ENCODE measurements at regions not wholly inside any gene's neighbourhood (a gene's known extent, or its start where the extent isn't known, plus 50 kb on each side); places are given as distances from the start of the nearest gene placed in this dataset.

DNA sequence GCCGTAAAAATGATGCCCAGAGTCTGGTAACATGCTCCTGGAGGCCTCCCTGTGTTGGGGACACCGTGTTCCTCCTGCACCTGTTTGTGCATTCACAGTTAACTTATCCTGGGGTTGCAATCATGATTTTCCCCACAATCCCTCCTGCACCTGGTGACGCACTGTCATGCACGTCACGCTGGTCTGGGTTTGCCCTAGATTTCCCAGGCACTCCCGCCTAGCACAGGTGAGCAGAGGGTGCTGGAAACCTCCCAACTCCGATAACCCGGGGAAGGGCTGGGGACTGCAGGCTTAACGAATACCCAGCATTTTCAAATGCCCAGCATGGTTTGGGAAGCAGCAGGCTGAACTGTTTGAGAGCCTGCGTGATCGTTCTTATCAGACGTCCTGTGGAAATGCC is 427.1 kb downstream of the TCERG1L start:
- no peaks in the 10 kb centered on the region for H3K36me3 ChIP-seq (ENCODE audit: control insufficient read depth, insufficient read depth, low read length)
- no peaks in the 10 kb centered on the region for H3K9me3 ChIP-seq (ENCODE audit: control insufficient read depth, insufficient read depth, low read length)

DNA sequence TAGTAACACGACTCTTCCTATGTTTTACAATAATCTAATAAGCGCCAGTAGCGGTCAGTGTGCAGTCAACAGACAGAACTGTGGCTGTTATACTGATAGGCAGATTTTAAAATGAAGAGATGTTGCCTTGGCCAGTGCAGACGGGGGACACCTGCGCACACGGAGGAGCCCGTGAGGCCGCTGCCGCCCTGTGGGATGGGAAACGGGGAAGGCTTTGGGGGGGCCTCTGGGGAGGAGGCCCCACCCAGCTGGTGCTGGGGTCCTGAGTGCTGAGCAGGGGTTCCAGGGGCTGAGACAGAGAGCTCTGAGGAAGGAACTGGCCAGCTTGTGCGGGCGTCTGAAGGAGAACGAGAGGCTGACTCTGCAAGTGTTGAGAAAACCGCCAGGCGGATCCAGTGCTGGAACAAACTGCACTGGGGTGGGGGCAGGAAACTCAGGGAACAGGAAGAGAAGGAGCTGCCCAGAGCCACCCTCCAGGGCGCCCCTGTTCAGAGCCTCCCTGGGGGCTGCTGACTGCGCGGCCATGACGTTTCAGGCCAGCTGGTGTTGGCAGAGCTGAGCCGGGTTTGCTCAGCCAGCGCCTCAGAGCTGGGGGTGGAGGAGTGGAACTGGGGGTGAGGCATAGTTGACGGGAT is 426.4 kb downstream of the TCERG1L start:
- Histone ChIP-seq H3K36me3 (ENCODE audit: control insufficient read depth, insufficient read depth, low read length) (no peaks in the 10 kb centered on the region), H3K4me3 (ENCODE audit: low read depth, low read length) (no peak overlapping the region), H3K9ac (ENCODE audit: low read depth, low read length) (no peak overlapping the region), H3K4me1 (ENCODE audit: control insufficient read depth, insufficient read depth, low read length) (no peaks in the 10 kb centered on the region), H3K9me3 (ENCODE audit: control insufficient read depth, insufficient read depth, low read length) (no peaks in the 10 kb centered on the region), H3K27me3 (ENCODE audit: control insufficient read depth, insufficient read depth, low read length) (no peaks in the 10 kb centered on the region)

More for the DNA sequence above, 427.1 kb downstream of the TCERG1L start:
- no peaks in the 10 kb centered on the region for H3K27me3 ChIP-seq (ENCODE audit: control insufficient read depth, insufficient read depth, low read length)
- no peak overlapping the region for H3K4me3 ChIP-seq (ENCODE audit: low read depth, low read length)
- no peak overlapping the region for H3K9ac ChIP-seq (ENCODE audit: low read depth, low read length)
- no peaks in the 10 kb centered on the region for H3K4me1 ChIP-seq (ENCODE audit: control insufficient read depth, insufficient read depth, low read length)

- Histone ChIP-seq H3K36me3 (ENCODE audit: control insufficient read depth, insufficient read depth, low read length) (no peaks in the 10 kb centered on the region), H3K9me3 (ENCODE audit: control insufficient read depth, insufficient read depth, low read length) (no peaks in the 10 kb centered on the region), H3K4me1 (ENCODE audit: control insufficient read depth, insufficient read depth, low read length) (no peaks in the 10 kb centered on the region), H3K4me3 (ENCODE audit: low read depth, low read length) (no peak overlapping the region), H3K9ac (ENCODE audit: low read depth, low read length) (no peak overlapping the region), H3K27me3 (ENCODE audit: control insufficient read depth, insufficient read depth, low read length) (no peaks in the 10 kb centered on the region)
Measured at GRCh38 chr10:130887170-130887569, 424.4 kb downstream of the TCERG1L start.

- H3K9me3 ChIP-seq (ENCODE audit: control insufficient read depth, insufficient read depth, low read length): no peaks in the 10 kb centered on the region
- H3K4me1 ChIP-seq (ENCODE audit: control insufficient read depth, insufficient read depth, low read length): no peaks in the 10 kb centered on the region
- no peaks in the 10 kb centered on the region for H3K27me3 ChIP-seq (ENCODE audit: control insufficient read depth, insufficient read depth, low read length)
- H3K9ac ChIP-seq (ENCODE audit: low read depth, low read length): no peak overlapping the region
- H3K4me3 ChIP-seq (ENCODE audit: low read depth, low read length): no peak overlapping the region
- H3K36me3 ChIP-seq (ENCODE audit: control insufficient read depth, insufficient read depth, low read length): no peaks in the 10 kb centered on the region
Measured at GRCh38 chr10:130888493-130888892, 423.0 kb downstream of the TCERG1L start.

DNA sequence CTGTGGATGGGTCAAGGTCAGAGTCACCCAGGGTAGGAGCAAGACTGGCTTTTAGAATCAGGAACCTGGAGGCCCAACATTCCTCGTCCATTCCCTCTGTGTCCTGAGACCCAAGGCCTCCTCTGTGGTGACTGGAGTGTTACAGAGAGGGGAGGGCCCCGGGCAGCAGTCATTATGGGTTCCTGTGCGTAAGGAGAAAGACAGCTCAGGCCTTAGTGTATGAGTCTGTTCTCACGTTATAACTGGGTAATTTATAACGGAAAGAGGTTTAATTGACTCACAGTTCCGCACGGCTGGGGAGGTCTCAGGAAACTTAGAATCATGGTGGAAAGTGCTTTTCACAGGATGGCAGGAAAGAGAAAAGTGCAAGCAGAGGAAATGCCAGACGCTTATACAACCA is 422.3 kb downstream of the TCERG1L start:
- H3K36me3 ChIP-seq (ENCODE audit: control insufficient read depth, insufficient read depth, low read length): no peaks in the 10 kb centered on the region
- H3K9ac ChIP-seq (ENCODE audit: low read depth, low read length): no peak overlapping the region
- no peak overlapping the region for H3K4me3 ChIP-seq (ENCODE audit: low read depth, low read length)
- no peaks in the 10 kb centered on the region for H3K27me3 ChIP-seq (ENCODE audit: control insufficient read depth, insufficient read depth, low read length)
- no peaks in the 10 kb centered on the region for H3K4me1 ChIP-seq (ENCODE audit: control insufficient read depth, insufficient read depth, low read length)
- H3K9me3 ChIP-seq (ENCODE audit: control insufficient read depth, insufficient read depth, low read length): no peaks in the 10 kb centered on the region

DNA sequence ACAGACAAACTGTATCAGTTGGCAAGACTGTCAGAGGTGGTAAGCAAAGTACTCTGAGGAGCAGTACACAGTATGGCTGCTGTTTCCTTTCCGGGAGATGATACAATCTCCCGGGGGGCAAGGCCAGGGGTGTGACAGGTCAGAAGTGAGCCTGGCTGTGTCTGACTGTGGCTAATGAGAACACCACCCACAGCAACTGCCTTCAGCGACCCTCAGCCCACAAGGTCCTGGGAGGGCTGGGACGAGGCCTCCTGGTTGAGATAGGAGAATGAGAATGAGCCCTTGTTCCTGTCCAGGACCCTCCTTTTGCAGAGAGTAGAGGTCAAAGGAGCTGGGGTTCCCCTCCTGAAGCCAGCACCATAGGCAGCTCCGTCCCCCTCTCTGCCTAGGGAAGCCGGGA is 421.7 kb downstream of the TCERG1L start:
- H3K4me3 ChIP-seq (ENCODE audit: low read depth, low read length): no peak overlapping the region
- no peaks in the 10 kb centered on the region for H3K9me3 ChIP-seq (ENCODE audit: control insufficient read depth, insufficient read depth, low read length)
- H3K36me3 ChIP-seq (ENCODE audit: control insufficient read depth, insufficient read depth, low read length): no peaks in the 10 kb centered on the region
- H3K9ac ChIP-seq (ENCODE audit: low read depth, low read length): no peak overlapping the region
- H3K27me3 ChIP-seq (ENCODE audit: control insufficient read depth, insufficient read depth, low read length): no peaks in the 10 kb centered on the region
- no peaks in the 10 kb centered on the region for H3K4me1 ChIP-seq (ENCODE audit: control insufficient read depth, insufficient read depth, low read length)

DNA sequence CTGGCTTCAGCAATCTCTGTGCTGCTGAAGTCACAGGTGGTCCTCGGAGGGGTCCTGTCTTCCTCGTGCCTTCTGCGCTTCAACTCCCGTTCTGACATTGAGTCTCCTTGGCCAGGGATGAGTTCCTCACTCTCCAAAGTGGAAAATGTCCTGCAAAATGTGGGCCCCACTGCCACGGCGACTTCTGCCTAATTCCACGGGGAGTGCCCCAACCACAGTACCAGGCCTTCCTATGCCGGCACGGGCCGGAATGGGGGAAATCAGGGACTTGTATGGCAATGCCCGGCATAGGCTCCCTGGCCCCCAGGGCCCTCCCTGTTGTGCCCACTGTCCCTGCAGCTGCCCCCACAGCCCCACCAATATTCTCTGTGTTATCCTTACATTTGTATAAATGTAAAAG is 420.5 kb downstream of the TCERG1L start:
- Histone ChIP-seq H3K4me1 (ENCODE audit: control insufficient read depth, insufficient read depth, low read length) (no peaks in the 10 kb centered on the region), H3K9me3 (ENCODE audit: control insufficient read depth, insufficient read depth, low read length) (no peaks in the 10 kb centered on the region), H3K9ac (ENCODE audit: low read depth, low read length) (no peak overlapping the region), H3K4me3 (ENCODE audit: low read depth, low read length) (no peak overlapping the region), H3K36me3 (ENCODE audit: control insufficient read depth, insufficient read depth, low read length) (no peaks in the 10 kb centered on the region), H3K27me3 (ENCODE audit: control insufficient read depth, insufficient read depth, low read length) (no peaks in the 10 kb centered on the region)

DNA sequence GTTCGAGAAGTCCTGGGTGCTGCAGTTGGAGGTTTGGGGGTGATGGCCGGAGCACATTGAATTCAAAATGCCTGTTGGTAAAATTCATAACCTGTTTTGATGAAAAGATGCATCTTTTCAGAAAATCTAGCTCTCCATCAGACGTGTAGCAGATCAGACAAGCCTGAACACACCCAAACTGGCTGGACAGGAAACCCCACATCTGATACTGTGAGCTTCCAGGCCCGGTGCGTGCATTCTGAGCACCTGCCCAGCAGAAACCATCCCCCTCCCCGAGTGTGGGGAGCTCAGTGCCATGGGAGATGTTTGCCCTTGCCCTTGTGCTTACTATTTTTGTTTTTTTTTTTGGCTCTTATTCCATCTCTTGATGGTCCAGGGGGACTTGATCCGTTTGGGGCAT is 417.1 kb downstream of the TCERG1L start:
- H3K4me3 ChIP-seq (ENCODE audit: low read depth, low read length): no peak overlapping the region
- no peaks in the 10 kb centered on the region for H3K36me3 ChIP-seq (ENCODE audit: control insufficient read depth, insufficient read depth, low read length)
- H3K27me3 ChIP-seq (ENCODE audit: control insufficient read depth, insufficient read depth, low read length): no peaks in the 10 kb centered on the region
- no peak overlapping the region for H3K9ac ChIP-seq (ENCODE audit: low read depth, low read length)
- no peaks in the 10 kb centered on the region for H3K4me1 ChIP-seq (ENCODE audit: control insufficient read depth, insufficient read depth, low read length)
- H3K9me3 ChIP-seq (ENCODE audit: control insufficient read depth, insufficient read depth, low read length): no peaks in the 10 kb centered on the region

GRCh38 chr10:130895161-130895560 is 416.4 kb downstream of the TCERG1L start:
- Histone ChIP-seq H3K36me3 (ENCODE audit: control insufficient read depth, insufficient read depth, low read length) (no peaks in the 10 kb centered on the region), H3K4me1 (ENCODE audit: control insufficient read depth, insufficient read depth, low read length) (no peaks in the 10 kb centered on the region), H3K9me3 (ENCODE audit: control insufficient read depth, insufficient read depth, low read length) (no peaks in the 10 kb centered on the region)

DNA sequence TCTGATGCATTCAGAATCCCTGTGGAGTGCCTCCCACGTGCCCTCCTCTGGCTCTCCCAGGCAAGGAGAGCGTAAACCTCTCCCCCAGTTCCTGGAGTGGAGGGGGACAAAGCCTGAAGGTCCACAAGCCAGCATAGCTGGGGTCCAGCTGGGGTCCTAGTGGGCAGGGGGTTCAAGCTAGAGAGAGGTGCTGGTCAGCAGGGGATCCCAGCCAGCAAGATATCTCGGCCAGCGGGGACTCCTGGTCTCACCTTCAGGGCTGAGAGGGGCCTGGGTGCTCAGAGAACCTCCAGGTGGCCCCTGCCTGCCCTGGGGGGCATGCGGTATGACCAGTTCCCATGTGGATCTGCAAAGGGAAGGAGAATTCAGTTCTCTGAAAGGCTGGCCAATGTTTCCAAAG is 413.7 kb downstream of the TCERG1L start:
- no peak overlapping the region for H3K4me3 ChIP-seq (ENCODE audit: low read depth, low read length)
- no peaks in the 10 kb centered on the region for H3K27me3 ChIP-seq (ENCODE audit: control insufficient read depth, insufficient read depth, low read length)
- H3K9me3 ChIP-seq (ENCODE audit: control insufficient read depth, insufficient read depth, low read length): no peaks in the 10 kb centered on the region

More at GRCh38 chr10:130895161-130895560, 416.4 kb downstream of the TCERG1L start:
- Histone ChIP-seq H3K27me3 (ENCODE audit: control insufficient read depth, insufficient read depth, low read length) (no peaks in the 10 kb centered on the region), H3K9ac (ENCODE audit: low read depth, low read length) (no peak overlapping the region), H3K4me3 (ENCODE audit: low read depth, low read length) (no peak overlapping the region)

GRCh38 chr10:130898381-130898780 is 413.1 kb downstream of the TCERG1L start:
- H3K27me3 ChIP-seq (ENCODE audit: control insufficient read depth, insufficient read depth, low read length): no peaks in the 10 kb centered on the region
- no peaks in the 10 kb centered on the region for H3K4me1 ChIP-seq (ENCODE audit: control insufficient read depth, insufficient read depth, low read length)
- H3K36me3 ChIP-seq (ENCODE audit: control insufficient read depth, insufficient read depth, low read length): no peaks in the 10 kb centered on the region
- H3K9ac ChIP-seq (ENCODE audit: low read depth, low read length): no peak overlapping the region
- H3K9me3 ChIP-seq (ENCODE audit: control insufficient read depth, insufficient read depth, low read length): no peaks in the 10 kb centered on the region
- H3K4me3 ChIP-seq (ENCODE audit: low read depth, low read length): no peak overlapping the region

More for the DNA sequence above, 413.7 kb downstream of the TCERG1L start:
- Histone ChIP-seq H3K36me3 (ENCODE audit: control insufficient read depth, insufficient read depth, low read length) (no peaks in the 10 kb centered on the region), H3K9ac (ENCODE audit: low read depth, low read length) (no peak overlapping the region), H3K4me1 (ENCODE audit: control insufficient read depth, insufficient read depth, low read length) (no peaks in the 10 kb centered on the region)

DNA sequence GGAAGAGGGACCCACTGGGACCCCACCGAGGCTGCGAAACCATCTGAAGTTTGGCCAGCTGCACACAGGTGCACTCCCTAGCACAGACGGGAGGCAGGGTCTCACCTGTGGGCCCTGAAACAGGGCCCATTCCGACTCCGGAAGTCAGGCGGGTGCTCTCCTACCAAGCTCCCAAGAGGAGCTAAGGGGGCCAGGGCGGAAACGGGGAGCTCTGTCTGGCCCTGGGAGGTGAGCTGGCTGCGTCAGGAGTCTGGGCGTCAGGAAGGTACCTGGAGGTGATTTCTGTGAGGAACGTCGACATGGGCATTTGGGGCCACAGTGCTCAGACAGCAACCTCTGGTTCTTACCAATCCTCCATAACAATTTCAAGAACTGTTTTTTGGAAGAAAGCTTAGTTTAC is 411.7 kb downstream of the TCERG1L start:
- H3K4me3 ChIP-seq (ENCODE audit: low read depth, low read length): no peak overlapping the region
- no peaks in the 10 kb centered on the region for H3K36me3 ChIP-seq (ENCODE audit: control insufficient read depth, insufficient read depth, low read length)
- H3K4me1 ChIP-seq (ENCODE audit: control insufficient read depth, insufficient read depth, low read length): no peaks in the 10 kb centered on the region
- no peaks in the 10 kb centered on the region for H3K27me3 ChIP-seq (ENCODE audit: control insufficient read depth, insufficient read depth, low read length)
- H3K9ac ChIP-seq (ENCODE audit: low read depth, low read length): no peak overlapping the region
- no peaks in the 10 kb centered on the region for H3K9me3 ChIP-seq (ENCODE audit: control insufficient read depth, insufficient read depth, low read length)
